GM12878 (cell line): ENCODE measurements at regions not wholly inside any gene's neighbourhood (a gene's known extent, or its start where the extent isn't known, plus 50 kb on each side); places are given as distances from the start of the nearest gene placed in this dataset.

ENCODE experiments used
- BCL11A ChIP-seq: IDR thresholded peaks from 2 replicates; pipeline ENCODE4 v1.6.1; 2011; ENCODE audit warnings: low read depth, low read length
- BRCA1 ChIP-seq: IDR thresholded peaks from 2 replicates; pipeline ENCODE4 v1.6.1; 2011; ENCODE audit warnings: low read depth, low read length, improper control_type of control experiment
- CREM ChIP-seq: IDR thresholded peaks from 2 replicates; pipeline ENCODE4 v1.6.1; 2014; ENCODE audit warnings: antibody characterized with exemption, low read depth
- CTCF ChIP-seq, 3 experiments: IDR thresholded peaks in 2 of 3; conservative IDR thresholded peaks in 1 of 3; 2 replicates each; pipeline ENCODE4 v1.5.1; 2011; ENCODE audit warnings: low read depth in 3 of 3, low read length in 3 of 3, mild to moderate bottlenecking in 3 of 3, control low read depth in 2 of 3, moderate library complexity in 2 of 3, inconsistent platforms in 1 of 3, mixed read lengths in 1 of 3; ENCODE audit not compliant: control insufficient read depth in 2 of 3, insufficient read depth in 1 of 3; ENCODE audit errors: extremely low read depth in 1 of 3
- EP300 ChIP-seq, 2 experiments: fragments of 150-350 bp in 1 of 2; IDR thresholded peaks; 2 replicates each; pipeline ENCODE4 v1.6.1; 2011 to 2012; ENCODE audit warnings: low read depth in 2 of 2, low read length in 2 of 2, borderline replicate concordance in 1 of 2, improper control_type of control experiment in 1 of 2, inconsistent platforms in 1 of 2; ENCODE audit not compliant: control insufficient read depth in 1 of 2
- EZH2 ChIP-seq: IDR thresholded peaks from 2 replicates; pipeline ENCODE4 v1.6.1; 2012; ENCODE audit warnings: low read depth, mild to moderate bottlenecking, control low read depth, inconsistent platforms, low read length, borderline replicate concordance; ENCODE audit not compliant: control insufficient read depth
- POLR2AphosphoS5 ChIP-seq: IDR thresholded peaks from 2 replicates; pipeline ENCODE4 v1.6.1; 2011; ENCODE audit warnings: mild to moderate bottlenecking, low read length, inconsistent platforms
- REST ChIP-seq: IDR thresholded peaks from 2 replicates; pipeline ENCODE4 v1.6.1; 2012; ENCODE audit warnings: mild to moderate bottlenecking, low read depth, low read length
- SP1 ChIP-seq: IDR thresholded peaks from one replicate; pipeline ENCODE4 v1.6.1; 2011; ENCODE audit warnings: low read depth, low read length
- SREBF1 ChIP-seq: IDR thresholded peaks from 2 replicates; pipeline ENCODE4 v1.6.1; 2012; ENCODE audit warnings: mild to moderate bottlenecking, low read length
- TARDBP ChIP-seq: IDR thresholded peaks from 2 replicates; pipeline ENCODE4 v1.6.1; 2016; ENCODE audit warnings: borderline replicate concordance
- ZNF274 ChIP-seq: IDR thresholded peaks from one replicate; pipeline ENCODE4 v1.8.0; 2011; ENCODE audit not compliant: insufficient read length, insufficient read depth
- TF ChIP-seq, protein P1 (sequence below): fragments of 450-650 bp; IDR thresholded peaks from 2 replicates; pipeline ENCODE4 v1.6.1; 2017; ENCODE audit warnings: mild to moderate bottlenecking
- TF ChIP-seq, protein P2 (sequence below): fragments of 450-650 bp; IDR thresholded peaks from 2 replicates; pipeline ENCODE4 v1.6.1; 2016; ENCODE audit warnings: mild to moderate bottlenecking

GRCh38 chr7:67878808-67879207 lies 882.2 kb downstream of the TYW1 start:
- TF ChIP-seq CTCF (IDR thresholded peaks at IDR 0.05 in 2 of 3, conservative IDR thresholded peaks at IDR 0.05 in 1 of 3; ENCODE audit: control insufficient read depth in 2 of 3, extremely low read depth in 1 of 3, insufficient read depth in 1 of 3, low read depth in 3 of 3, low read length in 3 of 3) (no peak), EZH2 (no peak), EP300 (IDR thresholded peaks at IDR 0.05; ENCODE audit: borderline replicate concordance in 1 of 2, control insufficient read depth in 1 of 2, low read depth in 2 of 2, low read length in 2 of 2) (no peak), SREBF1 (no peak), TARDBP (no peak), BRCA1 (no peak), SP1 (no peak), CREM (no peak), ZNF274 (no peak), REST (no peak), POLR2AphosphoS5 (no peak), BCL11A (no peak)
- TF ChIP-seq, protein P1, sequence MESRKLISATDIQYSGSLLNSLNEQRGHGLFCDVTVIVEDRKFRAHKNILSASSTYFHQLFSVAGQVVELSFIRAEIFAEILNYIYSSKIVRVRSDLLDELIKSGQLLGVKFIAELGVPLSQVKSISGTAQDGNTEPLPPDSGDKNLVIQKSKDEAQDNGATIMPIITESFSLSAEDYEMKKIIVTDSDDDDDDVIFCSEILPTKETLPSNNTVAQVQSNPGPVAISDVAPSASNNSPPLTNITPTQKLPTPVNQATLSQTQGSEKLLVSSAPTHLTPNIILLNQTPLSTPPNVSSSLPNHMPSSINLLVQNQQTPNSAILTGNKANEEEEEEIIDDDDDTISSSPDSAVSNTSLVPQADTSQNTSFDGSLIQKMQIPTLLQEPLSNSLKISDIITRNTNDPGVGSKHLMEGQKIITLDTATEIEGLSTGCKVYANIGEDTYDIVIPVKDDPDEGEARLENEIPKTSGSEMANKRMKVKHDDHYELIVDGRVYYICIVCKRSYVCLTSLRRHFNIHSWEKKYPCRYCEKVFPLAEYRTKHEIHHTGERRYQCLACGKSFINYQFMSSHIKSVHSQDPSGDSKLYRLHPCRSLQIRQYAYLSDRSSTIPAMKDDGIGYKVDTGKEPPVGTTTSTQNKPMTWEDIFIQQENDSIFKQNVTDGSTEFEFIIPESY: no peak
- TF ChIP-seq, protein P2, sequence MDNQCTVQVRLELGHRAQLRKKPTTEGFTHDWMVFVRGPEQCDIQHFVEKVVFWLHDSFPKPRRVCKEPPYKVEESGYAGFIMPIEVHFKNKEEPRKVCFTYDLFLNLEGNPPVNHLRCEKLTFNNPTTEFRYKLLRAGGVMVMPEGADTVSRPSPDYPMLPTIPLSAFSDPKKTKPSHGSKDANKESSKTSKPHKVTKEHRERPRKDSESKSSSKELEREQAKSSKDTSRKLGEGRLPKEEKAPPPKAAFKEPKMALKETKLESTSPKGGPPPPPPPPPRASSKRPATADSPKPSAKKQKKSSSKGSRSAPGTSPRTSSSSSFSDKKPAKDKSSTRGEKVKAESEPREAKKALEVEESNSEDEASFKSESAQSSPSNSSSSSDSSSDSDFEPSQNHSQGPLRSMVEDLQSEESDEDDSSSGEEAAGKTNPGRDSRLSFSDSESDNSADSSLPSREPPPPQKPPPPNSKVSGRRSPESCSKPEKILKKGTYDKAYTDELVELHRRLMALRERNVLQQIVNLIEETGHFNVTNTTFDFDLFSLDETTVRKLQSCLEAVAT: no peak
